ENCODE measurements at regions not wholly inside any gene's neighbourhood (a gene's known extent, or its start where the extent isn't known, plus 50 kb on each side); places are given as distances from the start of the nearest gene placed in this dataset.

DNA sequence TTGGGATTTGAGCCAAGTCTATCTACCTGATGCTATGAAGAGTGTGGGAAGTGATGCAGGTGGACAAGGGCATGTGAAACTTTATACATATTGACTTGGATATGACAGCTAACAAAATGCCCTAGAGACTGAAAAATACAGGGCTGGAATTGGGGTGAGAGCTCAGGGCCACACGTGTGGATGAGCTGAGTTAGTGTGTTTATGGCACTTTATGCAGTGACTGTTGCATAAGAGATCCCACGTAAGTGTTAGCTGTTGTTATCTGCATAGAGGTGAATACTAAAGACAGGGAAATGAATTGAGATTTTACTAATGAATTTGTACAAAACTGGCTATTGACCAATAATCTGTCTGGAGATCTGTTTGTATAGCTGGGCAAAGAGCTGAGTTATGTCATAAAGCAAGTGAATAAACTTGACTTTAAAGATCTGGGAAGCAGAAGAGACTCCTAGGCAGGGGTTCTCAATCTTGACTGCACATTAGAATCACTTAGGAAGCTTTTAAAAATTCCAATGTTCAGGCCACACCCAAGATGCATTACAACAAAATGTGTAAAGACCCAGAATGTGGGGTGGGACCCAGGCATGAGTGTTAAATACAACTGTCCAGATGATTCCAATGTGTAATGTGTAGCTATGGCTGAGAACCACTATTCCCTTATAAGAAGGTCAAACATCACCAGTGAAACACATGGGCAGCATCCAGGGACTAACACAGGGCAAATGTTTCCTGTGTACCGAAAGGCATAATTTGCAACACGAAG, 74.2 kb upstream of the STK17B start:
- WGBS, 2 donors: 50 to 54% methylated on average over 4 of the region's 4 CpGs
- intact Hi-C loops (cut with DNase I; ENCODE audit: low total_unique reads): no loop called here
- H3K4me3 ChIP-seq (ENCODE audit: low read depth, poor library complexity, severe bottlenecking): no peak overlapping the region
- DNase-seq (ENCODE audit: low spot score in 2 of 2): no peak
- TF ChIP-seq, protein P1, sequence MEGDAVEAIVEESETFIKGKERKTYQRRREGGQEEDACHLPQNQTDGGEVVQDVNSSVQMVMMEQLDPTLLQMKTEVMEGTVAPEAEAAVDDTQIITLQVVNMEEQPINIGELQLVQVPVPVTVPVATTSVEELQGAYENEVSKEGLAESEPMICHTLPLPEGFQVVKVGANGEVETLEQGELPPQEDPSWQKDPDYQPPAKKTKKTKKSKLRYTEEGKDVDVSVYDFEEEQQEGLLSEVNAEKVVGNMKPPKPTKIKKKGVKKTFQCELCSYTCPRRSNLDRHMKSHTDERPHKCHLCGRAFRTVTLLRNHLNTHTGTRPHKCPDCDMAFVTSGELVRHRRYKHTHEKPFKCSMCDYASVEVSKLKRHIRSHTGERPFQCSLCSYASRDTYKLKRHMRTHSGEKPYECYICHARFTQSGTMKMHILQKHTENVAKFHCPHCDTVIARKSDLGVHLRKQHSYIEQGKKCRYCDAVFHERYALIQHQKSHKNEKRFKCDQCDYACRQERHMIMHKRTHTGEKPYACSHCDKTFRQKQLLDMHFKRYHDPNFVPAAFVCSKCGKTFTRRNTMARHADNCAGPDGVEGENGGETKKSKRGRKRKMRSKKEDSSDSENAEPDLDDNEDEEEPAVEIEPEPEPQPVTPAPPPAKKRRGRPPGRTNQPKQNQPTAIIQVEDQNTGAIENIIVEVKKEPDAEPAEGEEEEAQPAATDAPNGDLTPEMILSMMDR (IDR thresholded peaks at IDR 0.05): no peak
- TF ChIP-seq POLR2A (IDR thresholded peaks at IDR 0.05): no peak

DNA sequence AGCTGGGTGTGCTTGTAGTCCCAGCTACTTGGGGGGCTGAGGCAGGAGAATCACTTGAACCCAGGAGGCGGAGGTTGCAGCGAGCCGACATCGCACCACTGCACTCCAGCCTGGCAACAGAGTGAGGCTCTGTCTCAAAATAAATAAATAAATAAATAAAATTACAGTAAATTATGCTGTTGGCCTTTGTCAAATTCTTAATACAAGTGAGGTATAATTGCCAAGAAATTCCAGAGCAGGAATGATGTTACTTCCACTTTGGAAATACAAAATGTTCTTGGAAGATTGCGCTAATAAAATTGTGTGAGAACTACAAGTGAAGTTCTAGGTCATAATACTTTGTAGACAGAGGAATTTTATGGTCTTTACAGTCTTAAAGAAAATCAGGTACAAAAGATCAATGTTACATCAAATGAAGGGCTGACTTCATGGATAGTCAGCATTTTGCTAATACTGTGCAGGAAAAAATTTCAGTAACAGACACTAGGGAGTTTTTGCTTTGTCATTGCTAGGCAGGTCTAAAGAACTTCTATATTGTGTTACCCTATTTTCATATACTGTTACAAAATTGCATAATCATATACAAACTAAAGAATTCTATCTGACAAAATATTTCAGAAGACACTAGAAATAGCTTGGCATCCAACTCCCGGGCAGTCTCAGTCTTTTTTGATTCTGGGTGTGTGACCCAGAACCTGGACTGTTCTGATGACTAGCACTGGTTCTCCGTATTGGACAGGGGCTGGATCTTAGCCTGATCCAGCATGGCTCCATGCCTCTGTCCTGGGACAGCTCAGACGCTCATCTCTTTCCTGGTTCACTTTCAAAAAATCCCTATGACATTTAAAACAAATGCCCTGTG, 76.0 kb upstream of the STK17B start:
- DNase-seq (ENCODE audit: low spot score in 2 of 2): peak in 1 of 2 donors; percentile 42
- intact Hi-C loops (cut with DNase I; ENCODE audit: low total_unique reads): no loop called here
- TF ChIP-seq, protein P1 (IDR thresholded peaks at IDR 0.05): no peak
- no peak for TF ChIP-seq POLR2A (IDR thresholded peaks at IDR 0.05)
- 54 to 58% methylated on average over 8 of the region's 8 CpGs for WGBS, 2 donors
- H3K4me3 ChIP-seq (ENCODE audit: low read depth, poor library complexity, severe bottlenecking): no peak overlapping the region

DNA sequence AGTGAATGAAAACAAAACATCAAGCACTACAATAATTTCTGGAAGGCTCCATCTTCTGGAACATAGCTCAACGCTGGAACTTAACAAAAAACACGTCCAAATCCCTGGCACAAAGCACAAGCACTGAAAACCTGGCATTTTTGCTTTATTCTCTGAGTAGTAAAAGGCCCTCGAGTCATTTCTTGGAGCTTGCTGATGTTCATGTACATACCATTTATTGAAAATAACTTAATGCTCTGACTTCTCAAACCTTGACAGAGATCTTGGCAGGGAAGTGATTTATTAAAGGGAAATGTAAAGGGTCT, 76.5 kb upstream of the STK17B start:
- no peak overlapping the region for H3K4me3 ChIP-seq (ENCODE audit: low read depth, poor library complexity, severe bottlenecking)
- DNase-seq (ENCODE audit: low spot score in 2 of 2): no peak
- intact Hi-C loops (cut with DNase I; ENCODE audit: low total_unique reads): no loop called here
- no peak for TF ChIP-seq POLR2A (IDR thresholded peaks at IDR 0.05)
- TF ChIP-seq, protein P1 (IDR thresholded peaks at IDR 0.05): no peak
- WGBS, 2 donors: 26 to 40% methylated on average over 3 of the region's 3 CpGs

DNA sequence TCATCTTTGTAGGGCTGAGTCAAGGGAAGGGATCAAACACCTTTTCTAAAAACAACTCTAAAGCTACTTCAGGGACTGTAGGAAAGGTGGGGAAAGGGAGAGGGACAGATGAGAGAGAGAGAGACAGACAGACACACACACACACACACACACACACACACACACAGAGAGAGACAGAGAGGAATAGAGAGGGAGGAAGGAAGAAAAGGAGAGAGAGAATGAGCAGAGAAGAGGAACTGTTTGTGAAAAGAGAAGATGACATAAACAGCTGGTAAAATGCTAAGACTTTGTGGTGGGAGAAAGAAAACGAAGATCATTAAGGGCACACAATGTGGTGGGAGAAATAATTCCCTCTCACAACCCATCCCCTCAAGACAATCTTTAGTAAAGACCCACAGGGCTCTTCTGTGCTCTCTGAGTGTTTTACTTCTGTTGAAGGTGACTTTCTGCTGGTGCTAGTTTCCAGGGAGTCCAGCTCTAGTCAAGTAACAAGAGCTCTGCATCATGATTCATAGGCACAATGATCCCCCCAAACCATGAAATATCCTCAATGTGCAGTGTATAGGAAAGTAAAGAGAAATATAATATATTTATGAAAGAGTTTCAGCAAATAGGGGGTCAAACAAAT, 77.2 kb upstream of the STK17B start:
- no peak for DNase-seq (ENCODE audit: low spot score in 2 of 2)
- H3K4me3 ChIP-seq (ENCODE audit: low read depth, poor library complexity, severe bottlenecking): no peak overlapping the region
- intact Hi-C loops (cut with DNase I; ENCODE audit: low total_unique reads): no loop called here
- 74% methylated on average over 1 of the region's 1 CpG for WGBS, 2 donors
- TF ChIP-seq POLR2A (IDR thresholded peaks at IDR 0.05): no peak
- TF ChIP-seq, protein P1 (IDR thresholded peaks at IDR 0.05): no peak

DNA sequence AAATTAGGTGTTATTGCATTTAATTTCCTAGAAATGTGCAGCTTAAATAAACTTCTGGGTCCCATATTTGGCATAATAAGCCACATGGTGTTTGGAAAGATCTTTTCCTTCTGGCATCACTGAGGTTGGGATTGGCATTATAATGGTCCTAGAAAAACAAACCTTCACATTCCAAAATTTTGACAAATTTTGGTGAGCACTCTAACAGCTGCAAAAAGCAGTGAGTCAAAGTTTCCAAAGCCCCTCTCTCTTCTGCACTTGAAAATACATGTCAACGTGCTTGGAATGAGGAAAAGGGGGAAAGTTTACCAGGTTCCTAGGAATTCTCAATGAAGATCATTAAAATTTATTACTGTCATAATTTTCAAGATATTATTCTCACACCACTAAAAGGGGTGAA, 77.8 kb upstream of the STK17B start:
- no peak for DNase-seq (ENCODE audit: low spot score in 2 of 2)
- TF ChIP-seq, protein P1 (IDR thresholded peaks at IDR 0.05): no peak
- TF ChIP-seq POLR2A (IDR thresholded peaks at IDR 0.05): no peak
- intact Hi-C loops (cut with DNase I; ENCODE audit: low total_unique reads): no loop called here
- 31 to 79% methylated on average over 1 of the region's 1 CpG for WGBS, 2 donors
- H3K4me3 ChIP-seq (ENCODE audit: low read depth, poor library complexity, severe bottlenecking): no peak overlapping the region

All from lower leg skin (tissue), 4 donors.